ENCODE measurements at regions not wholly inside any gene's neighbourhood (a gene's known extent, or its start where the extent isn't known, plus 50 kb on each side); places are given as distances from the start of the nearest gene placed in this dataset.

- no peak for DNase-seq (ENCODE audit: extremely low read depth, insufficient read length)
- Histone ChIP-seq H3K36me3 (ENCODE audit: control insufficient read depth, insufficient read depth, low read length) (no peaks in the 10 kb centered on the region), H3K27me3 (replicated peaks; ENCODE audit: control insufficient read depth, insufficient read depth, low read length) (no peaks in the 10 kb centered on the region), H3K4me3 (replicated peaks; ENCODE audit: low read depth, low read length) (no peak overlapping the region)
- TF ChIP-seq CTCF (IDR thresholded peaks at IDR 0.05; ENCODE audit: insufficient read depth, low read length, poor library complexity, severe bottlenecking), result no peak
Measured at GRCh38 chr16:59148056-59148768, 414.1 kb upstream of the GOT2 start.

- no peak for TF ChIP-seq CTCF (IDR thresholded peaks at IDR 0.05; ENCODE audit: insufficient read depth, low read length, poor library complexity, severe bottlenecking)
- DNase-seq (ENCODE audit: extremely low read depth, insufficient read length), result no peak
- H3K36me3 ChIP-seq (ENCODE audit: control insufficient read depth, insufficient read depth, low read length), result no peaks in the 10 kb centered on the region
- no peaks in the 10 kb centered on the region for H3K27me3 ChIP-seq (replicated peaks; ENCODE audit: control insufficient read depth, insufficient read depth, low read length)
- H3K4me3 ChIP-seq (replicated peaks; ENCODE audit: low read depth, low read length), result no peak overlapping the region
Measured at GRCh38 chr16:59146140-59146539, 412.0 kb upstream of the GOT2 start.

- H3K4me3 ChIP-seq (replicated peaks; ENCODE audit: low read depth, low read length), result no peak overlapping the region
- no peak for TF ChIP-seq CTCF (IDR thresholded peaks at IDR 0.05; ENCODE audit: insufficient read depth, low read length, poor library complexity, severe bottlenecking)
- H3K27me3 ChIP-seq (replicated peaks; ENCODE audit: control insufficient read depth, insufficient read depth, low read length), result no peaks in the 10 kb centered on the region
- no peak for DNase-seq (ENCODE audit: extremely low read depth, insufficient read length)
- no peaks in the 10 kb centered on the region for H3K36me3 ChIP-seq (ENCODE audit: control insufficient read depth, insufficient read depth, low read length)
Measured at GRCh38 chr16:59144841-59145240, 410.7 kb upstream of the GOT2 start.

- no peak for TF ChIP-seq CTCF (IDR thresholded peaks at IDR 0.05; ENCODE audit: insufficient read depth, low read length, poor library complexity, severe bottlenecking)
- Histone ChIP-seq H3K4me3 (replicated peaks; ENCODE audit: low read depth, low read length) (no peak overlapping the region), H3K36me3 (ENCODE audit: control insufficient read depth, insufficient read depth, low read length) (no peaks in the 10 kb centered on the region), H3K27me3 (replicated peaks; ENCODE audit: control insufficient read depth, insufficient read depth, low read length) (no peaks in the 10 kb centered on the region)
- DNase-seq (ENCODE audit: extremely low read depth, insufficient read length), result no peak
Measured at GRCh38 chr16:59144326-59144725, 410.2 kb upstream of the GOT2 start.

- Histone ChIP-seq H3K27me3 (replicated peaks; ENCODE audit: control insufficient read depth, insufficient read depth, low read length) (no peaks in the 10 kb centered on the region), H3K4me3 (replicated peaks; ENCODE audit: low read depth, low read length) (no peak overlapping the region), H3K36me3 (ENCODE audit: control insufficient read depth, insufficient read depth, low read length) (no peaks in the 10 kb centered on the region)
- TF ChIP-seq CTCF (IDR thresholded peaks at IDR 0.05; ENCODE audit: insufficient read depth, low read length, poor library complexity, severe bottlenecking), result no peak
- no peak for DNase-seq (ENCODE audit: extremely low read depth, insufficient read length)
Measured at GRCh38 chr16:59126486-59126885, 392.4 kb upstream of the GOT2 start.

- TF ChIP-seq CTCF (IDR thresholded peaks at IDR 0.05; ENCODE audit: insufficient read depth, low read length, poor library complexity, severe bottlenecking), result no peak
- Histone ChIP-seq H3K36me3 (ENCODE audit: control insufficient read depth, insufficient read depth, low read length) (no peaks in the 10 kb centered on the region), H3K27me3 (replicated peaks; ENCODE audit: control insufficient read depth, insufficient read depth, low read length) (no peaks in the 10 kb centered on the region), H3K4me3 (replicated peaks; ENCODE audit: low read depth, low read length) (no peak overlapping the region)
- no peak for DNase-seq (ENCODE audit: extremely low read depth, insufficient read length)
Measured at GRCh38 chr16:59124056-59124455, 389.9 kb upstream of the GOT2 start.

All from GM06990 (cell line).